ENCODE measurements at regions not wholly inside any gene's neighbourhood (a gene's known extent, or its start where the extent isn't known, plus 50 kb on each side); places are given as distances from the start of the nearest gene placed in this dataset.

GRCh38 chr4:153060196-153060595 is 124.1 kb downstream of the FHDC1 start (continued):
- TF ChIP-seq, protein P1, sequence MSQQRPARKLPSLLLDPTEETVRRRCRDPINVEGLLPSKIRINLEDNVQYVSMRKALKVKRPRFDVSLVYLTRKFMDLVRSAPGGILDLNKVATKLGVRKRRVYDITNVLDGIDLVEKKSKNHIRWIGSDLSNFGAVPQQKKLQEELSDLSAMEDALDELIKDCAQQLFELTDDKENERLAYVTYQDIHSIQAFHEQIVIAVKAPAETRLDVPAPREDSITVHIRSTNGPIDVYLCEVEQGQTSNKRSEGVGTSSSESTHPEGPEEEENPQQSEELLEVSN (IDR thresholded peaks at IDR 0.05; ENCODE audit: borderline replicate concordance, low read depth) = no peak
- TF ChIP-seq FOSB (CRISPR knock-in tag; IDR thresholded peaks at IDR 0.05) (no peak), NR3C1 (IDR thresholded peaks at IDR 0.05) (no peak), HDAC2 (IDR thresholded peaks at IDR 0.05) (no peak), RNF2 (IDR thresholded peaks at IDR 0.05; ENCODE audit: borderline replicate concordance, low read depth) (no peak)

GRCh38 chr4:153061971-153062370 is 125.8 kb downstream of the FHDC1 start:
- peaks cover 2% of the 10 kb centered on the region for H3K4me1 ChIP-seq
- TF ChIP-seq ZNF302 (CRISPR knock-in tag; IDR thresholded peaks at IDR 0.05) (no peak), JUN (IDR thresholded peaks at IDR 0.05) (no peak), USF2 (IDR thresholded peaks at IDR 0.05) (no peak), ZFP36 (IDR thresholded peaks at IDR 0.05; ENCODE audit: borderline replicate concordance, partially characterized antibody) (no peak), CHD4 (IDR thresholded peaks at IDR 0.05; ENCODE audit: borderline replicate concordance) (no peak), RNF2 (IDR thresholded peaks at IDR 0.05; ENCODE audit: borderline replicate concordance, low read depth) (no peak), ESRRA (IDR thresholded peaks at IDR 0.05; ENCODE audit: borderline replicate concordance, low read length) (no peak), SREBF2 (IDR thresholded peaks at IDR 0.05) (no peak), HOXB13 (CRISPR knock-in tag; IDR thresholded peaks at IDR 0.05; ENCODE audit: low read depth) (no peak), PBX3 (IDR thresholded peaks at IDR 0.05) (no peak), CBX2 (IDR thresholded peaks at IDR 0.05; ENCODE audit: borderline replicate concordance, low read depth) (no peak), CHD2 (IDR thresholded peaks at IDR 0.05; ENCODE audit: low read length, partially characterized antibody) (no peak), JUNB (IDR thresholded peaks at IDR 0.05) (no peak), CBX8 (IDR thresholded peaks at IDR 0.05) (no peak), HDAC2 (IDR thresholded peaks at IDR 0.05) (no peak)
- TF ChIP-seq, protein P2, sequence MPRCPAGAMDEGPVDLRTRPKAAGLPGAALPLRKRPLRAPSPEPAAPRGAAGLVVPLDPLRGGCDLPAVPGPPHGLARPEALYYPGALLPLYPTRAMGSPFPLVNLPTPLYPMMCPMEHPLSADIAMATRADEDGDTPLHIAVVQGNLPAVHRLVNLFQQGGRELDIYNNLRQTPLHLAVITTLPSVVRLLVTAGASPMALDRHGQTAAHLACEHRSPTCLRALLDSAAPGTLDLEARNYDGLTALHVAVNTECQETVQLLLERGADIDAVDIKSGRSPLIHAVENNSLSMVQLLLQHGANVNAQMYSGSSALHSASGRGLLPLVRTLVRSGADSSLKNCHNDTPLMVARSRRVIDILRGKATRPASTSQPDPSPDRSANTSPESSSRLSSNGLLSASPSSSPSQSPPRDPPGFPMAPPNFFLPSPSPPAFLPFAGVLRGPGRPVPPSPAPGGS (IDR thresholded peaks at IDR 0.05) = no peak
- TF ChIP-seq, protein P3, sequence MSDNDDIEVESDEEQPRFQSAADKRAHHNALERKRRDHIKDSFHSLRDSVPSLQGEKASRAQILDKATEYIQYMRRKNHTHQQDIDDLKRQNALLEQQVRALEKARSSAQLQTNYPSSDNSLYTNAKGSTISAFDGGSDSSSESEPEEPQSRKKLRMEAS (IDR thresholded peaks at IDR 0.05) = no peak
- TF ChIP-seq, protein P1 (IDR thresholded peaks at IDR 0.05; ENCODE audit: borderline replicate concordance, low read depth) = no peak
- no peak overlapping the region for H3K4me2 ChIP-seq
- ATAC-seq = no peak
- 81% methylated on average over 2 of the region's 2 CpGs for WGBS (ENCODE audit: missing lambda C conversion rate)
- ChIA-PET CTCF (no interaction called here), POLR2A (no interaction called here)
- H3K9me3 ChIP-seq = no peaks in the 10 kb centered on the region
- FAIRE-seq = no peak
- DNase-seq (ENCODE audit: low read depth in 1 of 2, low spot score in 1 of 2) = no peak
- no peak overlapping the region for H3K27ac ChIP-seq
- no peak overlapping the region for H3K4me3 ChIP-seq

- ChIA-PET CTCF (no interaction called here), POLR2A (no interaction called here)
- Histone ChIP-seq H3K27ac (no peak overlapping the region), H3K4me1 (peaks cover 10% of the 10 kb centered on the region), H3K4me2 (no peak overlapping the region), H3K4me3 (no peak overlapping the region), H3K9me3 (no peaks in the 10 kb centered on the region)
- no peak for DNase-seq (ENCODE audit: low read depth in 1 of 2, low spot score in 1 of 2)
- WGBS (ENCODE audit: missing lambda C conversion rate) = 79% methylated on average over 3 of the region's 3 CpGs
- no peak for TF ChIP-seq GATA3 (IDR thresholded peaks at IDR 0.05; ENCODE audit: borderline replicate concordance)
- TF ChIP-seq HMGXB4 (CRISPR knock-in tag; IDR thresholded peaks at IDR 0.05; ENCODE audit: borderline replicate concordance) = no peak
- TF ChIP-seq POLR2AphosphoS2 (conservative IDR thresholded peaks at IDR 0.05; ENCODE audit: low read length) = no peak
- TF ChIP-seq RFX5 (IDR thresholded peaks at IDR 0.05) = no peak
- no peak for TF ChIP-seq ZC3H11A (IDR thresholded peaks at IDR 0.05)
- TF ChIP-seq ATOH8 (CRISPR knock-in tag; IDR thresholded peaks at IDR 0.05; ENCODE audit: low read depth) = no peak
- TF ChIP-seq MAZ (IDR thresholded peaks at IDR 0.05; ENCODE audit: borderline replicate concordance, low read depth, low read length) = no peak
- no peak for TF ChIP-seq NPAS2 (CRISPR knock-in tag; IDR thresholded peaks at IDR 0.05; ENCODE audit: borderline replicate concordance)
- FAIRE-seq = no peak
- no peak for ATAC-seq
Measured at GRCh38 chr4:153062652-153063168, 126.6 kb downstream of the FHDC1 start.
